T-helper 2 cell treated with Interferon-gamma antibody and Interleukin-4, amounts not matched to agents 5 μg/mL and 100 μg/mL, for 36 hours (primary cell): ENCODE measurements at regions not wholly inside any gene's neighbourhood (a gene's known extent, or its start where the extent isn't known, plus 50 kb on each side); places are given as distances from the start of the nearest gene placed in this dataset.

Experiments used
- DNase-seq: peaks from one replicate; pipeline ENCODE4 v3.0.0; 2021; ENCODE audit warnings: low spot score
- H3K27ac Mint-ChIP-seq: one replicate; pipeline ENCODE4 v1.8.0; 2021; ENCODE audit warnings: mild to moderate bottlenecking, mixed read lengths
- H3K27me3 Mint-ChIP-seq: one replicate; pipeline ENCODE4 v1.8.0; 2021; ENCODE audit warnings: low read depth, mixed read lengths
- H3K36me3 Mint-ChIP-seq: one replicate; pipeline ENCODE4 v1.8.0; 2021; ENCODE audit warnings: low read depth, mixed read lengths
- H3K4me1 Mint-ChIP-seq: one replicate; pipeline ENCODE4 v1.8.0; 2021; ENCODE audit warnings: low read depth, mixed read lengths
- H3K4me3 Mint-ChIP-seq: one replicate; pipeline ENCODE4 v1.8.0; 2022; ENCODE audit warnings: mild to moderate bottlenecking, moderate library complexity, mixed read lengths
- H3K9me3 Mint-ChIP-seq: one replicate; pipeline ENCODE4 v1.8.0; 2021; ENCODE audit warnings: mixed read lengths

- no peaks in the 10 kb centered on the region for H3K27me3 Mint-ChIP-seq
- DNase-seq: no peak
- H3K9me3 Mint-ChIP-seq: no peaks in the 10 kb centered on the region
- no peak overlapping the region for H3K4me3 Mint-ChIP-seq
- no peaks in the 10 kb centered on the region for H3K36me3 Mint-ChIP-seq
- no peak overlapping the region for H3K27ac Mint-ChIP-seq
- no peaks in the 10 kb centered on the region for H3K4me1 Mint-ChIP-seq
Measured at GRCh38 chr2:223107825-223108224, 55.8 kb downstream of the KCNE4 start.

- H3K4me3 Mint-ChIP-seq: no peak overlapping the region
- no peaks in the 10 kb centered on the region for H3K9me3 Mint-ChIP-seq
- no peaks in the 10 kb centered on the region for H3K4me1 Mint-ChIP-seq
- no peaks in the 10 kb centered on the region for H3K27me3 Mint-ChIP-seq
- no peaks in the 10 kb centered on the region for H3K36me3 Mint-ChIP-seq
- no peak for DNase-seq
- H3K27ac Mint-ChIP-seq: no peak overlapping the region
Measured at GRCh38 chr2:223108351-223109050, 56.5 kb downstream of the KCNE4 start.

GRCh38 chr2:223109341-223109740, 57.4 kb downstream of the KCNE4 start:
- Mint-ChIP-seq H3K27ac (no peak overlapping the region), H3K4me1 (no peaks in the 10 kb centered on the region), H3K36me3 (no peaks in the 10 kb centered on the region), H3K27me3 (no peaks in the 10 kb centered on the region), H3K9me3 (no peaks in the 10 kb centered on the region), H3K4me3 (no peak overlapping the region)
- no peak for DNase-seq

GRCh38 chr2:223113161-223113560, 61.2 kb downstream of the KCNE4 start:
- H3K4me1 Mint-ChIP-seq: no peaks in the 10 kb centered on the region
- H3K4me3 Mint-ChIP-seq: no peak overlapping the region
- H3K27ac Mint-ChIP-seq: no peak overlapping the region
- H3K27me3 Mint-ChIP-seq: no peaks in the 10 kb centered on the region
- H3K36me3 Mint-ChIP-seq: no peaks in the 10 kb centered on the region
- no peak for DNase-seq
- H3K9me3 Mint-ChIP-seq: no peaks in the 10 kb centered on the region

GRCh38 chr2:223114170-223114569, 62.2 kb downstream of the KCNE4 start:
- DNase-seq: no peak
- H3K9me3 Mint-ChIP-seq: no peaks in the 10 kb centered on the region
- no peaks in the 10 kb centered on the region for H3K4me1 Mint-ChIP-seq
- H3K4me3 Mint-ChIP-seq: no peak overlapping the region
- H3K27ac Mint-ChIP-seq: no peak overlapping the region
- H3K27me3 Mint-ChIP-seq: no peaks in the 10 kb centered on the region
- H3K36me3 Mint-ChIP-seq: no peaks in the 10 kb centered on the region

GRCh38 chr2:223114917-223115316, 62.9 kb downstream of the KCNE4 start:
- Mint-ChIP-seq H3K9me3 (no peaks in the 10 kb centered on the region), H3K27me3 (no peaks in the 10 kb centered on the region), H3K36me3 (no peaks in the 10 kb centered on the region), H3K4me3 (no peak overlapping the region), H3K27ac (no peak overlapping the region), H3K4me1 (no peaks in the 10 kb centered on the region)
- no peak for DNase-seq

GRCh38 chr2:223117533-223117932, 65.5 kb downstream of the KCNE4 start:
- Mint-ChIP-seq H3K4me1 (no peaks in the 10 kb centered on the region), H3K27me3 (no peaks in the 10 kb centered on the region), H3K9me3 (no peaks in the 10 kb centered on the region), H3K27ac (no peak overlapping the region), H3K4me3 (no peak overlapping the region), H3K36me3 (no peaks in the 10 kb centered on the region)
- DNase-seq: no peak

- Mint-ChIP-seq H3K4me1 (no peaks in the 10 kb centered on the region), H3K4me3 (no peak overlapping the region), H3K36me3 (no peaks in the 10 kb centered on the region), H3K27me3 (no peaks in the 10 kb centered on the region), H3K9me3 (no peaks in the 10 kb centered on the region), H3K27ac (no peak overlapping the region)
- no peak for DNase-seq
Measured at GRCh38 chr2:223121283-223121682, 69.3 kb downstream of the KCNE4 start.

GRCh38 chr2:223122781-223123180, 70.8 kb downstream of the KCNE4 start:
- no peaks in the 10 kb centered on the region for H3K36me3 Mint-ChIP-seq
- no peak overlapping the region for H3K4me3 Mint-ChIP-seq
- H3K4me1 Mint-ChIP-seq: no peaks in the 10 kb centered on the region
- DNase-seq: no peak
- no peaks in the 10 kb centered on the region for H3K9me3 Mint-ChIP-seq
- no peaks in the 10 kb centered on the region for H3K27me3 Mint-ChIP-seq
- no peak overlapping the region for H3K27ac Mint-ChIP-seq

- no peak overlapping the region for H3K4me3 Mint-ChIP-seq
- H3K9me3 Mint-ChIP-seq: no peaks in the 10 kb centered on the region
- no peaks in the 10 kb centered on the region for H3K27me3 Mint-ChIP-seq
Measured at GRCh38 chr2:223123855-223124610, 72.0 kb downstream of the KCNE4 start.

GRCh38 chr2:223141606-223142005, 89.6 kb downstream of the KCNE4 start:
- Mint-ChIP-seq H3K27ac (no peak overlapping the region), H3K9me3 (no peaks in the 10 kb centered on the region)

More at GRCh38 chr2:223123855-223124610, 72.0 kb downstream of the KCNE4 start:
- Mint-ChIP-seq H3K27ac (no peak overlapping the region), H3K36me3 (no peaks in the 10 kb centered on the region), H3K4me1 (no peaks in the 10 kb centered on the region)
- DNase-seq: no peak

GRCh38 chr2:223142118-223142517, 90.1 kb downstream of the KCNE4 start:
- no peak overlapping the region for H3K4me3 Mint-ChIP-seq

More at GRCh38 chr2:223141606-223142005, 89.6 kb downstream of the KCNE4 start:
- H3K4me1 Mint-ChIP-seq: no peaks in the 10 kb centered on the region
- no peak overlapping the region for H3K4me3 Mint-ChIP-seq
- no peaks in the 10 kb centered on the region for H3K27me3 Mint-ChIP-seq
- no peaks in the 10 kb centered on the region for H3K36me3 Mint-ChIP-seq
- DNase-seq: no peak

GRCh38 chr2:223147431-223147830, 95.4 kb downstream of the KCNE4 start:
- H3K4me3 Mint-ChIP-seq: no peak overlapping the region
- no peaks in the 10 kb centered on the region for H3K36me3 Mint-ChIP-seq
- H3K4me1 Mint-ChIP-seq: no peaks in the 10 kb centered on the region
- H3K27ac Mint-ChIP-seq: no peak overlapping the region
- no peaks in the 10 kb centered on the region for H3K27me3 Mint-ChIP-seq
- no peak for DNase-seq
- no peaks in the 10 kb centered on the region for H3K9me3 Mint-ChIP-seq

More at GRCh38 chr2:223142118-223142517, 90.1 kb downstream of the KCNE4 start:
- H3K27ac Mint-ChIP-seq: no peak overlapping the region
- H3K9me3 Mint-ChIP-seq: no peaks in the 10 kb centered on the region
- H3K4me1 Mint-ChIP-seq: no peaks in the 10 kb centered on the region
- H3K36me3 Mint-ChIP-seq: no peaks in the 10 kb centered on the region
- DNase-seq: no peak
- no peaks in the 10 kb centered on the region for H3K27me3 Mint-ChIP-seq

- no peak overlapping the region for H3K27ac Mint-ChIP-seq
- no peak for DNase-seq
- no peak overlapping the region for H3K4me3 Mint-ChIP-seq
- H3K27me3 Mint-ChIP-seq: no peaks in the 10 kb centered on the region
- no peaks in the 10 kb centered on the region for H3K4me1 Mint-ChIP-seq
- H3K9me3 Mint-ChIP-seq: no peaks in the 10 kb centered on the region
- no peaks in the 10 kb centered on the region for H3K36me3 Mint-ChIP-seq
Measured at GRCh38 chr2:223148516-223148915, 96.5 kb downstream of the KCNE4 start.
